Islet precursor cell (in vitro differentiated cells): ENCODE measurements at regions not wholly inside any gene's neighbourhood (a gene's known extent, or its start where the extent isn't known, plus 50 kb on each side); places are given as distances from the start of the nearest gene placed in this dataset.
A peak's percentile ranks its signal among the peaks of the same experiment; 100 is the strongest.
"Not testable (repeated sequence)": the region's sequence is repeated elsewhere in the genome, so short reads cannot be mapped to it uniquely, and the experiment has no call there.

Source experiments
- DNase-seq: peaks from one replicate; pipeline ENCODE4 v3.0.0-alpha.2; 2018

- DNase-seq = peak; percentile 83
Measured at GRCh38 chr2:137888845-137889244, 75.4 kb upstream of the HNMT start.

GRCh38 chr2:137892739-137893138, 71.5 kb upstream of the HNMT start:
- no peak for DNase-seq

- DNase-seq = no peak
Measured at GRCh38 chr2:137893145-137893544, 71.1 kb upstream of the HNMT start.

- DNase-seq = no peak
Measured at GRCh38 chr2:137896467-137896866, 67.8 kb upstream of the HNMT start.

GRCh38 chr2:137897082-137897481, 67.2 kb upstream of the HNMT start:
- no peak for DNase-seq

GRCh38 chr2:137900421-137901141, 63.7 kb upstream of the HNMT start:
- no peak for DNase-seq

- DNase-seq = no peak
Measured at GRCh38 chr2:137910641-137911040, 53.6 kb upstream of the HNMT start.

GRCh38 chr2:137912371-137912770, 51.9 kb upstream of the HNMT start:
- no peak for DNase-seq

GRCh38 chr2:137913169-137913568, 51.1 kb upstream of the HNMT start:
- DNase-seq = no peak

- not testable (repeated sequence) for DNase-seq
Measured at GRCh38 chr2:137913648-137914047, 50.6 kb upstream of the HNMT start.
